Activated B cell treated with CpG ODN at 0.5 μM for 24 hours (primary cell): ENCODE measurements at regions not wholly inside any gene's neighbourhood (a gene's known extent, or its start where the extent isn't known, plus 50 kb on each side); places are given as distances from the start of the nearest gene placed in this dataset.
A peak's percentile ranks its signal among the peaks of the same experiment; 100 is the strongest.
"Not testable (repeated sequence)": the region's sequence is repeated elsewhere in the genome, so short reads cannot be mapped to it uniquely, and the experiment has no call there.

Source experiments
- ATAC-seq: fragments of 200-7000 bp; cut with Tn5 transposase; one replicate; pipeline ENCODE4 v1.10.0; 2021; ENCODE audit warnings: low read depth, mild to moderate bottlenecking, moderate library complexity
- CTCF ChIA-PET: fragments of 350-600 bp; sonication (Branson Sonifier 250); formaldehyde crosslinking; loops from one replicate; lab custom pipeline; 2021; ENCODE audit warnings: antibody characterized with exemption; lab: Charles Lee
- POLR2A ChIA-PET: fragments of 350-600 bp; sonication (Branson Sonifier 250); formaldehyde crosslinking; loops from one replicate; lab custom pipeline; 2021; ENCODE audit warnings: antibody characterized with exemption; lab: Charles Lee
- DNase-seq: peaks from one replicate; pipeline ENCODE4 v3.0.0; 2022
- H3K27ac Mint-ChIP-seq: one replicate; pipeline ENCODE4 v1.8.0; 2020; ENCODE audit warnings: mixed read lengths
- H3K27me3 Mint-ChIP-seq: one replicate; pipeline ENCODE4 v1.8.0; 2021; ENCODE audit warnings: mixed read lengths
- H3K36me3 Mint-ChIP-seq: one replicate; pipeline ENCODE4 v1.8.0; 2021; ENCODE audit warnings: low read depth, mixed read lengths
- H3K4me1 Mint-ChIP-seq: one replicate; pipeline ENCODE4 v1.8.0; 2021; ENCODE audit warnings: mixed read lengths
- H3K4me3 Mint-ChIP-seq: one replicate; pipeline ENCODE4 v1.8.0; 2020; ENCODE audit warnings: mild to moderate bottlenecking, mixed read lengths
- H3K9me3 Mint-ChIP-seq: one replicate; pipeline ENCODE4 v1.8.0; 2020; ENCODE audit warnings: mixed read lengths
- intact Hi-C: fragments of 100-400 bp; cut with micrococcal nuclease; formaldehyde crosslinking; loops from one replicate; pipeline ENCODE4 v1.15.1; 2024
- TF ChIP-seq, protein P1 (sequence below): fragments of 200-600 bp; IDR thresholded peaks from one replicate; pipeline ENCODE4 v1.8.0; 2022; ENCODE audit warnings: antibody characterized with exemption, mild to moderate bottlenecking

DNA sequence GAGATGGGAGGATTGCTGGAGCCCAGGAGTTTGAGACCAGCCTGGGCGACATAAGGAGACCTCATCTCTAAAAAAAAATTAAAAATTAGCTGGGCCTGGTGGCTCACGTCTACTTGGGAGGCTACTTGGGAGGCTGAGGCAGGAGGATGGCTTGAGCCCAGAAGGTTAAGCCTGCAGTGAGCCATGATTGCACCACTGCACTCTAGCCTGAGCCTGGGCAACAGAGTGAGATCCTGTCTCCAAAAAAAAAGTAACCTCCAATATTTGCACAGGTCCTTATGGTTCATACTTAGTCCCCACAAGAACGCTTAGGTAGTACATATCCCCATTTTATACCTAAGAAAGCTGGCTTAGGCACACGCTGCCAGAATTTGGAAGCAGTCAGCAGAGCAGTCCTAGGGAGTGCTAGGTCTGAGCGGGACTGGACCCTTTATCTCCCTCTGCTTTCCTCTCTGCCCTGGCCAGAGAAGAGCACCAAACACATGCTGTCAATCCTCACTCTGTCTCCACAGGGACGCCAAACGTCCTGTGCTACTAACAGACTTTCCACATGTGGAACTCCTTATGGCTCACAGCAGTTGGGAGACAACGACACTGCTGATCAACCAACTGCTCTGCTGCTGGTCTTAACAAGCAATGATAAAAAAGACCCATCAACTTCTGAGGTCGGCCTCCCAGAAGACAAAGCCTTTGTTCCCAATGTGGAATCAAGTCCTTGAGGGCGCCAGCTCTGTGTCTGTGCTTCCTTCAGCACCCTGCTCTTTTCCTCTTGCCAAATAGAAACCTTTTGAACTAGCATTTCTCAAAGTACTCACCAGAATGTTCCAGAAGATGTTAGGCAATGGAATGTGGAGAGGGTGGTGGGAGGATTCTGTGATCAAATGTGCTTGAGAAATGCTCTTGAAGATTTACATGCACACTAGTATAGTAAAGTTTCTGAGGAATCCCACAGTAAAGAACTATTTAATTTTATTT is 226.3 kb upstream of the DTNBP1 start:
- TF ChIP-seq, protein P1, sequence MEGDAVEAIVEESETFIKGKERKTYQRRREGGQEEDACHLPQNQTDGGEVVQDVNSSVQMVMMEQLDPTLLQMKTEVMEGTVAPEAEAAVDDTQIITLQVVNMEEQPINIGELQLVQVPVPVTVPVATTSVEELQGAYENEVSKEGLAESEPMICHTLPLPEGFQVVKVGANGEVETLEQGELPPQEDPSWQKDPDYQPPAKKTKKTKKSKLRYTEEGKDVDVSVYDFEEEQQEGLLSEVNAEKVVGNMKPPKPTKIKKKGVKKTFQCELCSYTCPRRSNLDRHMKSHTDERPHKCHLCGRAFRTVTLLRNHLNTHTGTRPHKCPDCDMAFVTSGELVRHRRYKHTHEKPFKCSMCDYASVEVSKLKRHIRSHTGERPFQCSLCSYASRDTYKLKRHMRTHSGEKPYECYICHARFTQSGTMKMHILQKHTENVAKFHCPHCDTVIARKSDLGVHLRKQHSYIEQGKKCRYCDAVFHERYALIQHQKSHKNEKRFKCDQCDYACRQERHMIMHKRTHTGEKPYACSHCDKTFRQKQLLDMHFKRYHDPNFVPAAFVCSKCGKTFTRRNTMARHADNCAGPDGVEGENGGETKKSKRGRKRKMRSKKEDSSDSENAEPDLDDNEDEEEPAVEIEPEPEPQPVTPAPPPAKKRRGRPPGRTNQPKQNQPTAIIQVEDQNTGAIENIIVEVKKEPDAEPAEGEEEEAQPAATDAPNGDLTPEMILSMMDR, result no peak
- no peaks in the 10 kb centered on the region for H3K36me3 Mint-ChIP-seq
- peaks cover 2% of the 10 kb centered on the region for H3K9me3 Mint-ChIP-seq
- intact Hi-C loops, result loop anchor here (1.0 kb wide), 1 partner anchor 8 kb away; no protein-coding TSS in a partner anchor
- DNase-seq, result no peak
- CTCF ChIA-PET, result no interaction called here
- no peak overlapping the region for H3K4me3 Mint-ChIP-seq
- POLR2A ChIA-PET, result interaction anchor here (2.3 kb wide), 1 partner anchor 12 kb away, joined by 13 read pairs; no protein-coding TSS in a partner anchor
- H3K4me1 Mint-ChIP-seq, result peaks cover 27% of the 10 kb centered on the region
- no peak overlapping the region for H3K27ac Mint-ChIP-seq
- no peaks in the 10 kb centered on the region for H3K27me3 Mint-ChIP-seq
- no peak for ATAC-seq

- no peaks in the 10 kb centered on the region for H3K27me3 Mint-ChIP-seq
These were observed 224.9 kb upstream of the DTNBP1 start for GRCh38 chr6:15887491-15888461.

GRCh38 chr6:15885624-15886023 is 222.8 kb upstream of the DTNBP1 start:
- ChIA-PET CTCF (no interaction called here), POLR2A (no interaction called here)
- Mint-ChIP-seq H3K27ac (no peak overlapping the region), H3K4me1 (peaks cover 36% of the 10 kb centered on the region), H3K4me3 (no peak overlapping the region), H3K9me3 (no peaks in the 10 kb centered on the region), H3K27me3 (no peaks in the 10 kb centered on the region), H3K36me3 (no peaks in the 10 kb centered on the region)
- intact Hi-C loops, result no loop called here
- TF ChIP-seq, protein P1, result no peak
- ATAC-seq (no peak), DNase-seq (no peak)

More at GRCh38 chr6:15887491-15888461, 224.9 kb upstream of the DTNBP1 start:
- intact Hi-C loops, result loop anchor here (1.0 kb wide), 1 partner anchor 10 kb away; no protein-coding TSS in a partner anchor
- Mint-ChIP-seq H3K36me3 (no peaks in the 10 kb centered on the region), H3K4me3 (peak overlapping the region; percentile 50), H3K4me1 (peaks cover 27% of the 10 kb centered on the region), H3K27ac (peak overlapping the region; percentile 89), H3K9me3 (no peaks in the 10 kb centered on the region)
- no peak for DNase-seq
- ChIA-PET POLR2A (interaction anchor here (0.5 to 2.3 kb wide), 9 partner anchors 9 to 317 kb away, joined by 3 to 13 read pairs (median 4); partner anchors contain the start of gene MYLIP), CTCF (interaction anchor here (0.7 to 1.2 kb wide), 4 partner anchors 10 to 241 kb away, joined by 3 read pairs; partner anchors contain the start of gene MYLIP)
- peak; percentile 77 for ATAC-seq
- TF ChIP-seq, protein P1, result no peak

DNA sequence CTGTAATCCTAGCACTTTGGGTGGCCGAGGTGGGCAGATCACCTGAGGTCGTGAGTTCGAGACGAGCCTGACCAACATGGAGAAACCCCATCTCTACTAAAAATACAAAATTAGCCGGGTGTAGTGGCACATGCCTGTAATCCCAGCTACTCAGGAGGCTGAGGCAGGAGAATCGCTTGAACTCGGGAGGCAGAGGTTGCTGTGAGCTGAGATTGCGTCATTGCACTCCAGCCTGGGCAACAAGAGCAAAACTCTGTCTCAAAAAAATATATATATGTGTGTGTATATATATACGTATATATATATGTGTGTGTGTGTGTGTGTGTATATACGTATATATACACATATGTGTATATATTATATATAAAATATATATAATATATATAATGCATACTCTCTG is 220.8 kb upstream of the DTNBP1 start:
- H3K9me3 Mint-ChIP-seq, H3K36me3 Mint-ChIP-seq, H3K4me3 Mint-ChIP-seq, H3K27me3 Mint-ChIP-seq, H3K27ac Mint-ChIP-seq, CTCF ChIA-PET, intact Hi-C loops, DNase-seq, ATAC-seq: not testable (repeated sequence)
- H3K4me1 Mint-ChIP-seq, result peaks cover 50% of the 10 kb centered on the region
- POLR2A ChIA-PET, result interaction anchor here (0.6 kb wide), 1 partner anchor 10 kb away, joined by 3 read pairs; no protein-coding TSS in a partner anchor

GRCh38 chr6:15882915-15883314 is 220.1 kb upstream of the DTNBP1 start:
- H3K4me1 Mint-ChIP-seq, result peaks cover 44% of the 10 kb centered on the region
- ATAC-seq (no peak), DNase-seq (no peak)
- H3K4me3 Mint-ChIP-seq, result no peak overlapping the region
- ChIA-PET CTCF (no interaction called here), POLR2A (interaction anchor here (0.5 to 0.6 kb wide), 2 partner anchors 9 to 806 kb away, joined by 3 to 5 read pairs; no protein-coding TSS in a partner anchor)
- intact Hi-C loops, result no loop called here
- H3K27me3 Mint-ChIP-seq, result no peaks in the 10 kb centered on the region
- TF ChIP-seq, protein P1, result no peak
- H3K27ac Mint-ChIP-seq, result no peak overlapping the region
- H3K36me3 Mint-ChIP-seq, result no peaks in the 10 kb centered on the region
- H3K9me3 Mint-ChIP-seq, result no peaks in the 10 kb centered on the region
